Endometrium (tissue), 2 donors: ENCODE measurements at regions not wholly inside any gene's neighbourhood (a gene's known extent, or its start where the extent isn't known, plus 50 kb on each side); places are given as distances from the start of the nearest gene placed in this dataset.

ENCODE experiments used
- FAIRE-seq: peaks from 2 replicates; lab custom pipeline; 2012; peaks lifted over from hg19 to GRCh38; lab: Jason Lieb, UNC
- donor health status: control.
- donor health status: control.

DNA sequence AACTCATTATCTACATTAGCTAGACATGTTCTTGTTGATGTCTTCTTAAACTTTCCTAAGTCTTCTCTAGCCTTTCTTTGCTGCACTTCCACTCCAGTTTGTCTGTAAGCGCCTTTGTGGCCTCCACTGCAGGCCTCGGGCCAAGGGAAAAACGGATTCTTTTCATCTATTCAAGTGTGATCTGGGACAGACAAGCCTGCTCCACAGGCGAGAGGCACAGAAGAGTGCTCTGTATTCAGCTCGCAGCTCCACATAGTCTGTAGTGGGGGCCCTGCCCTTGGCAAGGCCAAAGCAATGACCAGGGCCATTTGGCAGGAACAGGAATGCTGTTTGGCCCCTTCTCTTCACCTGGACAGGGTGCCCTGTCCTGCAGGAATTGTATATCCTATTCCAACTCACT lies 84.1 kb upstream of the BARX2 start:
- FAIRE-seq, result no peak

DNA sequence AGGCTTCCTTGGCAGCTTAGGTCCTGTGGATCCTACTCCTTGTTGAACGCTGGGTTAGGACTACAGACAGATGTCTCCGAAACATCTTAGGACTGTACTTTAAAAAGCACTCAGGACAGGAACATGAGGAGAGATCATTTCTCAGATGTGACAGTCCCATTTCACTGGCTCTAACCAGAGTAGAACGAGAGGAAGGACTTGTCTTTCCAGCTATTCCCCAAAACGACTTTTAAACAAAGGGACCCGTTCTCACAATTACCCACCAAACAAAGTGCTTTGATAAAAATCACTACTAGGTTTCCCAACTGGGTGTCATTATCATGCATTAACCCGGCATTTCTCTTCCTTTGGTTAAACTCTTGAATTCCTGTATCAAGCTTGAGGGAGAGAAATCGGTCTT lies 84.7 kb upstream of the BARX2 start:
- FAIRE-seq, result no peak

- no peak for FAIRE-seq
Observed at GRCh38 chr11:129289350-129290040, 86.2 kb upstream of the BARX2 start.

DNA sequence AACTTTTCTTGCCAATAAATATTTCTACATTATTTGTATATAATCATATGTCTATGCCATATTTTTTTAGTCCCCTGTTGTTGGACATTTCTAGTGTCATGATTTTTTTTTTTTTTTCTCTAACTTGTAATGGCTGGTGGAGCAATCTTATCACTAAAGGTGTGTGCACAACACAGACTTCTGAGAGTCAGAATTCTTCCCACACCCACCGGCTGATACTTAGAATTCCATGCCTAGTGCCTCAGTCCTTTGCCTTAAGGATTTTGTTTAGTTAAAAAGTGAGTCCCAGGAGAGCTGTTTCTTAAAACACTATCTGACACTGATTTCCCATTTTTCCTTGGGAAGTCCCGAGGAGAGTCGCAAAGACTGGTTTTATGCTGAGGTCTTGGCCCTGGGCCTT lies 87.7 kb upstream of the BARX2 start:
- no peak for FAIRE-seq

- FAIRE-seq, result no peak
Observed at GRCh38 chr11:129286813-129287212, 88.8 kb upstream of the BARX2 start.

DNA sequence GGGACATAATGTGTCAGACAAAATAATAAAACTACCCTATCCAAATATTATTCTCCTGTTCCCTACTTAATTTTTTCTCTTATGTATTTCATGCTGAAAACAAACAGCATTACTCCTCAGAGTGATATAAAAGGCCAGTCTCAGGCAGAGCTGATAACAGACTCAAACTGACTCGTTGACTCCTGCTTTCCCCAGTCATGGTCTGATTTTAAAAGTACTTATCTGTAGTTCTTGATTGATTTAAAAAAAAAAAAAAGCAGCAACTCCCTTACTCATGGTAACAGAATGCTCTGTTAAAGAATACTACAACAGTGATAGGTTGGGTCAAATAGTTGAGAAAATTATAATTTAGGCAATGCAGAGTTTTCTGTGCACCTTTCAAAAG lies 90.3 kb upstream of the BARX2 start:
- no peak for FAIRE-seq

GRCh38 chr11:129283141-129283540 lies 91.0 kb upstream of the ARHGAP32 start:
- FAIRE-seq, result no peak

- no peak for FAIRE-seq
Observed at GRCh38 chr11:129282634-129283033, 90.5 kb upstream of the ARHGAP32 start.

DNA sequence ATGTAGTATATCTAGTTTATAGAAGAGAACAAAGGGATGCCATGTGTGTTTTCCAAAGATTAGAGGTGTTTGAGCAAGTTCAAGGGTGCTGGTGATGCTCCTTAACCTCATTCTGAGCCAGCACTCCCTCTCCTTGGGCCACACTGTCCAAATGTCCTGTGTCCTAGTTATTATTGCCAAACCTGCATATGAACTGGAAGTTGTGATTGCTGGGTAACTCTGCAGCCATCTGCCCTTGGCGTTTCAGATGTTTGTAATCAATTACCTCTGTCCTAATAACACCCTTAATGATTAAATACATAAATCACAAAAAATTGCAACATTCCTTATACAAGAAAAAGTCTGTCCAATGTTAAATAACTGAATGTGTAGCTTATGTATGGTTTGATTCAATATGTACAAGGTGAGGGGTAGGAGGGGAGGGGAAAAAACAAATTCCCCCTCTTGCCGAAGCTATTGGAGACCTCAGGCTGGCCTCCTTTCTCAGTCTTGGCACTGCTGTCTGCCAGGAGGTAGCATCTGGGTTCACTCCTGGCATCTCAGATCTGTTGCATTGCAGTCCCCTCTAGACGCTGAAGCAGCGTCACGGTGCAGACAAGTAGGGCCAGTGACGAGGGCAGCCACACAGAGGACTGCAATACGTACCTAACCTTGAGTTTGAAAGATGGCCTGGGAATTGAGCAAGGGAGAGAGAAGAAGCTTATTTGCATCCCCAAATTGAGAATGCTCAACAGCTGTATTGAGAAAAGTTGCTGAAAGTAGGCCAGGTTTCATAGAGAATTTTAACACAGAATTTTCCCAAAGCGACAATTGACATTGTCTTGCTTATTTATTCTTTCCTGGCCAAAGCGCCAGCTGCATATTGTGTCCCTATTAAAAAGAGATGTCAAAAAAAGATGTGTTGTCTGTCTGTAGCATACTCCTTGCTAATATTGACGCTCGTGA lies 89.6 kb upstream of the ARHGAP32 start:
- no peak for FAIRE-seq

DNA sequence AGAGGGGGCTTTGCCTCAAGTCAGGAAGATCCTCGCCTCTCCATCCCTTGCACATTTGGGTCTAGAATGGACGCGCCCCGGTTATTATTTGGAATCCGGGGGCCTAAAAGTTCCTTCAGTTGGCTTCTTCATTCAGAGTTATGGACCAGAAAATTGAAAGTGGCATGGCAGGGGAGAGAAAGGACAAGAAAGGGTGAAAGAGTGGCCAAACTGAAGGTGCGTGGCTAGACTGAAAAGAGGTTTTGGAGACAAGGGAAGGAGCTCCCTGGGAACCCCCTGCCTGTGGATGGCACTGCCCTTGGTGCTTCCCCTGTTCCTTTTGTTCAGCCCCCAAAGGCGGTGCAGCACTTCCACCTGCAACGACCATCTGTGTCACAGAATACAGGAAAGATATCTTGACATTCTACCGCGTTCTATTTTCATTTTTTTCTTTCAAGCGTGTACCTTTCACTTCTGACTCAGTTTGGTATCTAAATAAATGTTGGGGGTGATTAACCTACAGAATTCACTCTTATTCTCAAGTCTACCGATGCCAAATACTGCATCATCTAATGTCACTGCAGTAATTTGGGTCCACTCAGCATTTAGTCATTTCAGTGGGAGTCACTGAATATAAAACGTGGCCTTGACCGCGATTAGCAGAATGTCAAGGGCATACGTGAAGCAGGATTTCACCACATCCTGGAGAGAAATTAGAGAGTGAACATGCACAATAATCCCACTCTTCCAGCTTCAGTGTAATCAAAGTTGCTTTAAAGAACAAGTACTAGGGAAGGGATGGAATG lies 88.1 kb upstream of the ARHGAP32 start:
- no peak for FAIRE-seq

GRCh38 chr11:129279326-129280026 lies 87.4 kb upstream of the ARHGAP32 start:
- no peak for FAIRE-seq

DNA sequence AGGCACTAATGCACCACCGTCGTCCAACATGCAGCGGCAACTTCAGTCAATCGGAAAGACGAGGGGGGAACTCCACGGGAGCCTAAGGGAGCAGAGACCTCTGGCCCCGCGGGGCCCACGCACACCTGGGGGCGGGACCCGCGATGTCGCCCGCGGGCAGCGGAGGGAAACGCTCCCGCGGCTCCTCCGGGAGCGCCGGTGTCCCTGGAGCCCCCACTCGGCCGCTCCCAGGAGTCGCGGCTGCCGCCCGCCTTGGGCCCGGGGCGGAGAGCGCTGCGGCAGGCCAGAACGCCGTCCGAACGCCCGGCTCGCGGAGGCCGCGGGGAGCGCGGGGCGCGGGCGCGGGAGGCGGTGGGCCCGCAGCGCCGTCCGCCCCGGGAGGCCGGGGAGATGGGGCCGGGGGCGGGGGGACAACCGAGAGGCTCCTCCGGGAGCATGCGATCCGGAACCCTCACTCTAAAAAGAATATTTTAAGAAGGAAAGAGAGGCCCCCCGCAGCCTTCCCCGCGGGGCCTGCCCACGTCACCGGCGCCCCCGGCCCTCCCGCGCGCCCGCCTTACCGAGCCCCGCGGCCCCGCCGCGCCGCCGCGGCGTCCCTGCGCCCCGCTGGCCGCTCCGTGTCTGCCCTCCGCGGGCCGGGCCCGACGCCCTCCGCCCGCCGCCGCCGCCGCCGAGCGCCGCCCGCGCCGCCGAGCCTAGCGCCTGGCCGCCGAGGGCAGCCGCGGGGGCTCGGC lies 86.6 kb upstream of the ARHGAP32 start:
- FAIRE-seq, result no peak

- no peak for FAIRE-seq
Observed at GRCh38 chr11:129277198-129277843, 85.2 kb upstream of the ARHGAP32 start.

- FAIRE-seq, result no peak
Observed at GRCh38 chr11:129275828-129276227, 83.7 kb upstream of the ARHGAP32 start.

DNA sequence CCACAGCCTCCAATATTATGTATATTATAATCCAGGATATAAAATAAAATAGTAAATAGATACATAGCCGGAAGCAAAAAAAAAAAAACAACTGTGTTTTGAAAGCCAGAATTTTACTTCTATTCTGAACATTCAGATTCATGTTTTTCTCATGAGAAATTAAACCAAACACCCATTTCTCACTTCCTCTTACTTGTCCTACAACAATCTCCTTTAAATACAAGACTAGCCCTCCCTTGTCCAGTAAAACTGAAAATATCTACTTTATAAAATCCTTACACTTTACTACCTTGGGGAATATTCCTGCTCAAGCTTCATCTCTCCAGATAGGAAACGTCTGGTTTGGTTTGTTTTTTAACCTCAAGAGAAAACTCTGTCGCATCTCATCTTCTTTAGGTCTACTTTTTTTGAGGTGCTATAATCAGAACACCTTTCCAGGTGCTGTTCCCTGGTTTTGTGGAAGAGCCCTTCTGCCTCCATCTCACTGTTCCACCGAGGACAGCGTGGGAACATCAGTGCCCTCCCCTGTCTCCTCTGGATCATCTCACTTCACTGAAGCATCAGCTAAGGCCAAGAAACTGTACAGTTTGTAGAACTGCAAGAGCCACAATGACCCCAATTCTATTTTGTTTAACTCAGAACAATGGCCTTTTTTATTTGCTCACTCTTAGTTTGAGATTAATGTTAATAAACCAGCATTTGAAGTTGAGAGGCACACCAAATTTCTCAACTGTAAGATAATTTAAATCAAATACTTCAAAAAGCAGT lies 82.0 kb upstream of the ARHGAP32 start:
- FAIRE-seq, result no peak

- FAIRE-seq, result no peak
Observed at GRCh38 chr11:129273322-129273721, 81.2 kb upstream of the ARHGAP32 start.

- no peak for FAIRE-seq
Observed at GRCh38 chr11:129271030-129271429, 78.9 kb upstream of the ARHGAP32 start.

DNA sequence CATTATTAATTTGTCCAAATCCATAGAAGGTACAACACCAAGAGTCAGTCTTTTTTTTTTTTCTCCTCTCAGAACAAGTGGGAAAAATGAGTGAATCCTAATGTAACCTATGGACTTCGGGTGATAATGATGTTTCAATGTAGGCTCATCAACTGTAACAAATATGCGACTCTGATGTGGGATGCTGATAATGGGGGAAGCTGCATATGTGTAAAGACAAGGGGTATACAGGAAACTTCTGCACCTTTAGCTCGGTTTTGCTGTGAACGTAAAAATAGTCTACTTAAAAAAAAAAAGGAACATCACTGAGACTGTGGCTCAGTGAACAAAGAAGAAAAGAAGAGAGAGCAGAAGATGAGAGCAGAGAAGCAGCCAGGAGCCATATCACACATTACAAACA lies 78.3 kb upstream of the ARHGAP32 start:
- FAIRE-seq, result no peak

GRCh38 chr11:129268371-129268770 lies 76.2 kb upstream of the ARHGAP32 start:
- FAIRE-seq, result no peak

GRCh38 chr11:129267716-129268115 lies 75.6 kb upstream of the ARHGAP32 start:
- FAIRE-seq, result no peak
